DMS114 treated with DMSO at 0.1 percent for 48 hours (cell line): ENCODE measurements at regions not wholly inside any gene's neighbourhood (a gene's known extent, or its start where the extent isn't known, plus 50 kb on each side); places are given as distances from the start of the nearest gene placed in this dataset.

Source experiments
- DNase-seq: peaks from one replicate; lab custom pipeline; 2025; ENCODE audit not compliant: unreplicated experiment; lab: John Stamatoyannopoulos, UW

GRCh38 chr5:158644301-158644700 lies 455.4 kb downstream of the EBF1 start:
- DNase-seq: no peak

- no peak for DNase-seq
These were observed 455.9 kb downstream of the EBF1 start for GRCh38 chr5:158643840-158644239.

GRCh38 chr5:158642879-158643278 lies 456.8 kb downstream of the EBF1 start:
- no peak for DNase-seq

GRCh38 chr5:158641016-158641415 lies 458.7 kb downstream of the EBF1 start:
- DNase-seq: no peak

GRCh38 chr5:158640593-158640980 lies 459.1 kb downstream of the EBF1 start:
- DNase-seq: no peak

- DNase-seq: no peak
These were observed 459.7 kb downstream of the EBF1 start for GRCh38 chr5:158639881-158640592.

- no peak for DNase-seq
These were observed 461.3 kb downstream of the EBF1 start for GRCh38 chr5:158638396-158638795.

GRCh38 chr5:158637039-158637438 lies 462.7 kb downstream of the EBF1 start:
- no peak for DNase-seq

- DNase-seq: no peak
These were observed 464.2 kb downstream of the EBF1 start for GRCh38 chr5:158635565-158635964.

GRCh38 chr5:158634714-158635113 lies 465.0 kb downstream of the EBF1 start:
- DNase-seq: no peak

- no peak for DNase-seq
These were observed 470.0 kb downstream of the EBF1 start for GRCh38 chr5:158629591-158630312.

- no peak for DNase-seq
These were observed 473.0 kb downstream of the EBF1 start for GRCh38 chr5:158626718-158627117.

- DNase-seq: no peak
These were observed 475.7 kb downstream of the EBF1 start for GRCh38 chr5:158623971-158624370.

- DNase-seq: no peak
These were observed 478.3 kb downstream of the EBF1 start for GRCh38 chr5:158621391-158621790.

- no peak for DNase-seq
These were observed 480.5 kb downstream of the EBF1 start for GRCh38 chr5:158619083-158619788.

GRCh38 chr5:158618256-158618655 lies 481.5 kb downstream of the EBF1 start:
- no peak for DNase-seq

GRCh38 chr5:158616707-158617106 lies 483.0 kb downstream of the EBF1 start:
- DNase-seq: no peak

GRCh38 chr5:158614951-158615350 lies 484.8 kb downstream of the EBF1 start:
- no peak for DNase-seq

GRCh38 chr5:158611581-158611980 lies 488.1 kb downstream of the EBF1 start:
- DNase-seq: no peak

GRCh38 chr5:158610051-158610415 lies 489.7 kb downstream of the EBF1 start:
- no peak for DNase-seq

GRCh38 chr5:158609333-158610050 lies 490.2 kb downstream of the EBF1 start:
- no peak for DNase-seq
